B cell (primary cell): ENCODE measurements at regions not wholly inside any gene's neighbourhood (a gene's known extent, or its start where the extent isn't known, plus 50 kb on each side); places are given as distances from the start of the nearest gene placed in this dataset.

Experiments used
- ATAC-seq: fragments of 200-7000 bp; cut with Tn5 transposase; one replicate; pipeline ENCODE4 v1.10.0; 2021; ENCODE audit warnings: low read depth, mild to moderate bottlenecking, moderate number of reproducible peaks, moderate library complexity
- CTCF ChIA-PET: fragments of 350-600 bp; sonication (Branson Sonifier 250); formaldehyde crosslinking; loops from one replicate; lab custom pipeline; 2021; ENCODE audit warnings: antibody characterized with exemption, inconsistent platforms; lab: Charles Lee
- POLR2A ChIA-PET: fragments of 350-600 bp; sonication (Branson Sonifier 250); formaldehyde crosslinking; loops from one replicate; lab custom pipeline; 2021; ENCODE audit warnings: antibody characterized with exemption; lab: Charles Lee
- DNase-seq: peaks from one replicate; pipeline ENCODE4 v3.0.0; 2013
- H2AFZ ChIP-seq: 2 replicates; pipeline ENCODE4 v1.6.1; 2012; ENCODE audit warnings: mild to moderate bottlenecking, low read depth, low read length; ENCODE audit not compliant: insufficient read depth, poor library complexity, severe bottlenecking
- H3K27ac ChIP-seq, 2 donors: 1 replicate in 1 of 2; 2 replicates in 1 of 2; pipeline ENCODE4 v1.5.1; 2012 to 2013; ENCODE audit warnings: low read length in 2 of 2, mild to moderate bottlenecking in 2 of 2, moderate library complexity in 1 of 2
- H3K27me3 ChIP-seq, 4 experiments: fragments of 200-600 bp in 1 of 4; sonication (generic) in 1 of 4; replicated peaks in 1 of 4; 1 replicate in 2 of 4; 2 replicates in 2 of 4; pipeline versions ENCODE4 v1.6.1 to v1.7.0; 2013 to 2016; ENCODE audit warnings: low read length in 3 of 4, mild to moderate bottlenecking in 2 of 4, mixed read lengths in 1 of 4, moderate library complexity in 1 of 4; ENCODE audit not compliant: insufficient read depth in 4 of 4, control insufficient read depth in 3 of 4; ENCODE audit errors: control extremely low read depth in 1 of 4
- H3K36me3 ChIP-seq, 2 experiments: replicated peaks in 1 of 2; 1 replicate in 1 of 2; 2 replicates in 1 of 2; pipeline versions ENCODE4 v1.6.1 to v1.7.1; 2013; ENCODE audit warnings: low read length in 1 of 2; ENCODE audit not compliant: insufficient read depth in 2 of 2, control insufficient read depth in 1 of 2; ENCODE audit errors: control extremely low read depth in 1 of 2, extremely low read depth in 1 of 2
- H3K4me1 ChIP-seq, 2 donors: fragments of 200-600 bp in 1 of 2; sonication (generic) in 1 of 2; 1 replicate in 1 of 2; 2 replicates in 1 of 2; pipeline versions ENCODE4 v1.5.1 to v1.6.1; 2013 to 2017; ENCODE audit warnings: low read length in 2 of 2; ENCODE audit not compliant: control insufficient read depth in 2 of 2, insufficient read depth in 2 of 2
- H3K4me2 ChIP-seq: replicated peaks from 2 replicates; pipeline ENCODE3; 2012; ENCODE audit warnings: mild to moderate bottlenecking, low read depth, low read length; ENCODE audit not compliant: poor library complexity, severe bottlenecking
- H3K4me3 ChIP-seq, 5 experiments: fragments of 200-600 bp in 1 of 5; sonication (generic) in 1 of 5; 1 replicate in 3 of 5; 2 replicates in 2 of 5; pipeline versions ENCODE4 v1.5.1 to v1.7.0; 2011 to 2016; ENCODE audit warnings: low read length in 4 of 5, mild to moderate bottlenecking in 4 of 5, low read depth in 2 of 5, control low read depth in 1 of 5, moderate library complexity in 1 of 5; ENCODE audit not compliant: insufficient read depth in 1 of 5; ENCODE audit errors: control extremely low read depth in 1 of 5, extremely low read depth in 1 of 5
- H3K79me2 ChIP-seq: fragments of 200-600 bp; sonication (generic); one replicate; pipeline ENCODE4 v1.6.0; 2016; ENCODE audit warnings: low read length; ENCODE audit not compliant: control insufficient read depth, insufficient read depth
- H3K9ac ChIP-seq: fragments of 200-600 bp; sonication (generic); 2 replicates; pipeline ENCODE4 v1.6.1; 2017; ENCODE audit warnings: mild to moderate bottlenecking, low read length, moderate library complexity
- H3K9me3 ChIP-seq, 3 donors: one replicate each; pipeline versions ENCODE4 v1.6.1 to v1.7.1; 2013; ENCODE audit warnings: low read length in 2 of 3; ENCODE audit not compliant: control insufficient read depth in 2 of 3, insufficient read depth in 1 of 3; ENCODE audit errors: control extremely low read depth in 1 of 3
- H4K20me1 ChIP-seq: 2 replicates; pipeline ENCODE4 v1.6.0; 2012; ENCODE audit warnings: mild to moderate bottlenecking, low read length; ENCODE audit not compliant: insufficient read depth, control insufficient read depth, poor library complexity, severe bottlenecking
- H3K27ac Mint-ChIP-seq: one replicate; pipeline ENCODE4 v1.8.0; 2021; ENCODE audit warnings: mixed read lengths
- H3K27me3 Mint-ChIP-seq: one replicate; pipeline ENCODE4 v1.8.0; 2021; ENCODE audit warnings: mixed read lengths
- H3K4me1 Mint-ChIP-seq: one replicate; pipeline ENCODE4 v1.8.0; 2021; ENCODE audit warnings: mixed read lengths
- H3K4me3 Mint-ChIP-seq: one replicate; pipeline ENCODE4 v1.8.0; 2021; ENCODE audit warnings: mixed read lengths
- H3K9me3 Mint-ChIP-seq: one replicate; pipeline ENCODE4 v1.8.0; 2022; ENCODE audit warnings: mixed read lengths; ENCODE audit not compliant: insufficient read depth
- EZH2 ChIP-seq: IDR thresholded peaks from 2 replicates; pipeline ENCODE4 v1.6.1; 2012; ENCODE audit warnings: borderline replicate concordance, low read depth, mild to moderate bottlenecking, moderate library complexity, low read length; ENCODE audit not compliant: insufficient read depth, poor library complexity, severe bottlenecking
- WGBS: methylation state at CpG from one replicate; pipeline ENCODE4 v1.1.5; 2013; ENCODE audit warnings: missing lambda C conversion rate; ENCODE audit not compliant: insufficient coverage; 5-methylcytosine and 5-hydroxymethylcytosine counted together
- intact Hi-C: fragments of 100-400 bp; cut with micrococcal nuclease; formaldehyde crosslinking; loops from one replicate; pipeline ENCODE4 v1.10.0; 2022
- TF ChIP-seq, protein P1 (sequence below): fragments of 200-600 bp; IDR thresholded peaks from one replicate; pipeline ENCODE4 v1.8.0; 2022; ENCODE audit warnings: antibody characterized with exemption, mild to moderate bottlenecking

DNA sequence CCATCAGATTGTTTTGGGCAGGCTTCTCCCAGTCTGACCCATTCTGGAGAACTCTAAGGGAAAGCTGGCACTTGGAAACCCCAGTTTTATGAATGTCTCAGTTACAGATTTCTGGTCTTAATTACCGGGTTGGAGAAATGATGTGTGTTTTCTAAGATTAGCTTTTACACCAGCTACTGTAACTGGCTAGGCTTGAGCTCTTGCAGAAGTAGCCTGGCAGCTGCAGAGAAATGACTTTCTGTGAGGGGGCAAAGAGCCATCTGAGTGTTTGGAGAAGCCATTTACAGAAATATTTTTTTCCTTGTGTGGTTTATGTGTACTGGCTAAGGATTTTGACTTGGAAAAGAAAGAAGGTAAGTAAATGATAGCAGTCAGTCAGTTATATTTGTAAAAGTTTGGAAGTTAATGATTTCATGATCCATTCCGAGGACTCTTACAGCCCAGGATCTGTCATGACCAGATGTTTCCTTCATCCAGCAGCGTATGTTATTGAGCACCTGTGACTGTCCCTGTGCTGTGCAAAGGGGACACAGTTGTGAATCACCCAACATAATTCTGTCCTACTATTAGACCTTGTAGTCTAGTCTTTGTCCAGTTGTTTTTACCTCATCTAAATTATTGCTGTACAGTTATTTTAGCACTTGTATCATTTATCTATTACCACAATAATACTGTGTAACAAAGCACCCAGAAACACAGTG is 53.7 kb upstream of the GDNF start:
- H2AFZ ChIP-seq: no peak overlapping the region
- TF ChIP-seq, protein P1, sequence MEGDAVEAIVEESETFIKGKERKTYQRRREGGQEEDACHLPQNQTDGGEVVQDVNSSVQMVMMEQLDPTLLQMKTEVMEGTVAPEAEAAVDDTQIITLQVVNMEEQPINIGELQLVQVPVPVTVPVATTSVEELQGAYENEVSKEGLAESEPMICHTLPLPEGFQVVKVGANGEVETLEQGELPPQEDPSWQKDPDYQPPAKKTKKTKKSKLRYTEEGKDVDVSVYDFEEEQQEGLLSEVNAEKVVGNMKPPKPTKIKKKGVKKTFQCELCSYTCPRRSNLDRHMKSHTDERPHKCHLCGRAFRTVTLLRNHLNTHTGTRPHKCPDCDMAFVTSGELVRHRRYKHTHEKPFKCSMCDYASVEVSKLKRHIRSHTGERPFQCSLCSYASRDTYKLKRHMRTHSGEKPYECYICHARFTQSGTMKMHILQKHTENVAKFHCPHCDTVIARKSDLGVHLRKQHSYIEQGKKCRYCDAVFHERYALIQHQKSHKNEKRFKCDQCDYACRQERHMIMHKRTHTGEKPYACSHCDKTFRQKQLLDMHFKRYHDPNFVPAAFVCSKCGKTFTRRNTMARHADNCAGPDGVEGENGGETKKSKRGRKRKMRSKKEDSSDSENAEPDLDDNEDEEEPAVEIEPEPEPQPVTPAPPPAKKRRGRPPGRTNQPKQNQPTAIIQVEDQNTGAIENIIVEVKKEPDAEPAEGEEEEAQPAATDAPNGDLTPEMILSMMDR: no peak
- TF ChIP-seq EZH2: no peak
- H3K27ac ChIP-seq: no peak overlapping the region
- WGBS: 70% methylated on average over 3 of the region's 3 CpGs
- ATAC-seq (no peak), DNase-seq (no peak)
- ChIA-PET POLR2A (no interaction called here), CTCF (no interaction called here)
- no peaks in the 10 kb centered on the region for H3K79me2 ChIP-seq
- peaks cover 0 to 4% (median 0%) of the 10 kb centered on the region in 4 experiments for H3K27me3 ChIP-seq
- no peaks in the 10 kb centered on the region for H3K4me1 ChIP-seq
- H3K9ac ChIP-seq: no peak overlapping the region
- no peak overlapping the region for H3K27ac Mint-ChIP-seq
- no peak overlapping the region for H3K4me2 ChIP-seq
- H3K9me3 ChIP-seq: no peaks in the 10 kb centered on the region
- no peaks in the 10 kb centered on the region for H3K4me1 Mint-ChIP-seq
- H3K27me3 Mint-ChIP-seq: peaks cover 8% of the 10 kb centered on the region
- H3K4me3 Mint-ChIP-seq: no peak overlapping the region
- H4K20me1 ChIP-seq: no peaks in the 10 kb centered on the region
- intact Hi-C loops: no loop called here
- H3K4me3 ChIP-seq: no peak overlapping the region
- H3K36me3 ChIP-seq: no peaks in the 10 kb centered on the region
- H3K9me3 Mint-ChIP-seq: no peaks in the 10 kb centered on the region

DNA sequence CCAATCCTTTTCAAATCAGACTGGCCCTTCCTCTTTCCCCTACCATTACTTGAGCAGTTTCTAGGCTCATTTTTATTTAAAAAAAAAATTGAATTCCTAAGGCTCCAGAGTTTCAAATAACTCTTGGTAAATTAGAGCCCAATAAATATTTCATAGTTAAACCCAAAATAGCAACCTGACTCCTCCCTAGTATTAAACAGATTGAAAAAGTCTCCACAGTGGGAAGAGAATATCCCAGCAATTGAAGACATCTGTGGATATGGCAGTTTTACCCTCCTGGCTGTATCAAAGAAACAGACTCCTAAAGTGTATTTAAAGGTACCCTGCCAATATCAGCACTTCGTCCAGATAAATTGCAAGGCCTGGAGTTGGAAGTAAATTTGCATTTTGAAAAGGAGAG is 52.7 kb upstream of the GDNF start:
- no peak overlapping the region for H3K4me3 ChIP-seq
- intact Hi-C loops: no loop called here
- no peak for TF ChIP-seq EZH2
- TF ChIP-seq, protein P1: no peak
- H3K4me2 ChIP-seq: no peak overlapping the region
- DNase-seq: no peak
- H3K79me2 ChIP-seq: no peaks in the 10 kb centered on the region
- H3K9me3 ChIP-seq: no peaks in the 10 kb centered on the region
- Mint-ChIP-seq H3K4me3 (no peak overlapping the region), H3K27me3 (peaks cover 8% of the 10 kb centered on the region), H3K4me1 (no peaks in the 10 kb centered on the region), H3K9me3 (no peaks in the 10 kb centered on the region), H3K27ac (no peak overlapping the region)
- no peak for ATAC-seq
- POLR2A ChIA-PET: no interaction called here
- H3K36me3 ChIP-seq: no peaks in the 10 kb centered on the region
- CTCF ChIA-PET: no interaction called here
- no peaks in the 10 kb centered on the region for H4K20me1 ChIP-seq
- H3K4me1 ChIP-seq: no peaks in the 10 kb centered on the region
- no peak overlapping the region for H3K27ac ChIP-seq
- peaks cover 0 to under 1% (median 0%) of the 10 kb centered on the region in 4 experiments for H3K27me3 ChIP-seq
- WGBS: no CpG with 5 or more reads among the region's 1 CpG
- H2AFZ ChIP-seq: no peak overlapping the region
- H3K9ac ChIP-seq: no peak overlapping the region
